OCI-LY7 (cell line): ENCODE measurements at regions not wholly inside any gene's neighbourhood (a gene's known extent, or its start where the extent isn't known, plus 50 kb on each side); places are given as distances from the start of the nearest gene placed in this dataset.

Source experiments
- BruUV-seq: library from RNA; stranded (reverse); fragments of 400-500 nt; replicated peaks from 2 replicates; lab custom pipeline; 2021; lab: Mats Ljungman, UMichigan
- CTCF ChIA-PET: fragments of 300-600 bp; sonication (Branson Sonifier 250); formaldehyde crosslinking; loops from one replicate; lab custom pipeline; 2022; ENCODE audit warnings: antibody characterized with exemption; ENCODE audit not compliant: unreplicated experiment; lab: Charles Lee
- POLR2A ChIA-PET: fragments of 300-600 bp; sonication (Branson Sonifier 250); formaldehyde crosslinking; loops from one replicate; lab custom pipeline; 2022; ENCODE audit warnings: antibody characterized with exemption; lab: Charles Lee
- DNase-seq: peaks from one replicate; pipeline ENCODE4 v3.0.0-alpha.2; 2015; ENCODE audit warnings: low spot score
- H2AFZ ChIP-seq: fragments of 200-600 bp; sonication (generic), shearing (Covaris generic); 2 replicates; pipeline ENCODE4 v1.6.1; 2014; ENCODE audit warnings: mild to moderate bottlenecking, antibody characterized with exemption, low read length, moderate library complexity
- H3K27ac ChIP-seq: fragments of 200-600 bp; sonication (generic); 2 replicates; pipeline ENCODE4 v1.5.1; 2014; ENCODE audit warnings: mixed run types, low read depth, mild to moderate bottlenecking, moderate library complexity, low read length, inconsistent platforms; ENCODE audit not compliant: poor library complexity, severe bottlenecking
- H3K36me3 ChIP-seq: fragments of 200-600 bp; sonication (generic); 2 replicates; pipeline ENCODE4 v1.6.1; 2014; ENCODE audit warnings: mild to moderate bottlenecking, antibody characterized with exemption, low read length, moderate library complexity, mixed read lengths; ENCODE audit not compliant: insufficient read depth
- H3K4me1 ChIP-seq: fragments of 200-600 bp; sonication (generic); 2 replicates; pipeline ENCODE4 v1.5.1; 2014; ENCODE audit warnings: mild to moderate bottlenecking, low read length; ENCODE audit not compliant: insufficient read depth, poor library complexity, severe bottlenecking
- H3K4me2 ChIP-seq: fragments of 200-600 bp; sonication (generic); 2 replicates; pipeline ENCODE4 v1.6.1; 2014; ENCODE audit warnings: mild to moderate bottlenecking, low read length
- H3K4me3 ChIP-seq: fragments of 200-600 bp; sonication (generic); 2 replicates; pipeline ENCODE4 v1.5.1; 2014; ENCODE audit warnings: mild to moderate bottlenecking, low read depth, low read length; ENCODE audit not compliant: poor library complexity, severe bottlenecking
- H3K79me2 ChIP-seq: fragments of 200-600 bp; sonication (generic); 2 replicates; pipeline ENCODE4 v1.6.1; 2016; ENCODE audit warnings: low read depth, mild to moderate bottlenecking, low read length, moderate library complexity, mixed read lengths; ENCODE audit not compliant: insufficient read depth
- H3K9me2 ChIP-seq: fragments of 200-600 bp; sonication (generic); 2 replicates; pipeline ENCODE4 v1.6.1; 2016; ENCODE audit warnings: mild to moderate bottlenecking, low read length, mixed read lengths; ENCODE audit not compliant: insufficient read depth
- H3K9me3 ChIP-seq: fragments of 200-600 bp; sonication (generic); 2 replicates; pipeline ENCODE4 v1.6.1; 2014; ENCODE audit warnings: mild to moderate bottlenecking, mixed run types, low read length, mixed read lengths
- H4K20me1 ChIP-seq: fragments of 200-600 bp; sonication (generic); 2 replicates; pipeline ENCODE4 v1.6.1; 2014; ENCODE audit warnings: mild to moderate bottlenecking, antibody characterized with exemption, low read length, moderate library complexity, mixed read lengths; ENCODE audit not compliant: insufficient read depth
- CTCF ChIP-seq: fragments of 200-600 bp; sonication (generic); conservative IDR thresholded peaks from 2 replicates; pipeline ENCODE4 v1.5.1; 2014; ENCODE audit warnings: mild to moderate bottlenecking, antibody characterized with exemption, low read length, moderate library complexity, mixed read lengths
- EZH2phosphoT487 ChIP-seq: fragments of 200-600 bp; sonication (generic); IDR thresholded peaks from 2 replicates; pipeline ENCODE4 v1.6.1; 2018; ENCODE audit warnings: low read depth, borderline replicate concordance, mild to moderate bottlenecking, mixed run types, antibody characterized with exemption, low read length, moderate library complexity, mixed read lengths
- intact Hi-C: fragments of 100-400 bp; cut with micrococcal nuclease; formaldehyde crosslinking; loops from one replicate; pipeline ENCODE4 v1.10.0; 2022; ENCODE audit not compliant: unreplicated experiment

GRCh38 chr10:47053081-47053798 lies 142.0 kb downstream of the PTPN20 start:
- Histone ChIP-seq H3K4me3 (no peak overlapping the region), H3K36me3 (no peaks in the 10 kb centered on the region), H3K9me2 (no peaks in the 10 kb centered on the region), H3K4me2 (no peak overlapping the region), H2AFZ (no peak overlapping the region), H3K9me3 (no peaks in the 10 kb centered on the region), H3K79me2 (no peaks in the 10 kb centered on the region), H3K27ac (no peak overlapping the region), H3K4me1 (no peaks in the 10 kb centered on the region), H4K20me1 (no peaks in the 10 kb centered on the region)
- no peak for TF ChIP-seq CTCF
- TF ChIP-seq EZH2phosphoT487 = no peak
- BruUV-seq = no TSS peak
- intact Hi-C loops = no loop called here
- ChIA-PET CTCF (no interaction called here), POLR2A (no interaction called here)
- DNase-seq = no peak

GRCh38 chr10:47054974-47055373 lies 143.7 kb downstream of the PTPN20 start:
- Histone ChIP-seq H2AFZ (no peak overlapping the region), H3K27ac (no peak overlapping the region), H3K36me3 (no peaks in the 10 kb centered on the region), H3K4me2 (no peak overlapping the region), H3K79me2 (no peaks in the 10 kb centered on the region), H4K20me1 (no peaks in the 10 kb centered on the region), H3K4me1 (no peaks in the 10 kb centered on the region), H3K4me3 (no peak overlapping the region), H3K9me3 (no peaks in the 10 kb centered on the region), H3K9me2 (no peaks in the 10 kb centered on the region)
- intact Hi-C loops = no loop called here
- POLR2A ChIA-PET = no interaction called here
- no peak for TF ChIP-seq CTCF
- no peak for TF ChIP-seq EZH2phosphoT487
- no TSS peak for BruUV-seq
- no peak for DNase-seq
- CTCF ChIA-PET = no interaction called here

DNA sequence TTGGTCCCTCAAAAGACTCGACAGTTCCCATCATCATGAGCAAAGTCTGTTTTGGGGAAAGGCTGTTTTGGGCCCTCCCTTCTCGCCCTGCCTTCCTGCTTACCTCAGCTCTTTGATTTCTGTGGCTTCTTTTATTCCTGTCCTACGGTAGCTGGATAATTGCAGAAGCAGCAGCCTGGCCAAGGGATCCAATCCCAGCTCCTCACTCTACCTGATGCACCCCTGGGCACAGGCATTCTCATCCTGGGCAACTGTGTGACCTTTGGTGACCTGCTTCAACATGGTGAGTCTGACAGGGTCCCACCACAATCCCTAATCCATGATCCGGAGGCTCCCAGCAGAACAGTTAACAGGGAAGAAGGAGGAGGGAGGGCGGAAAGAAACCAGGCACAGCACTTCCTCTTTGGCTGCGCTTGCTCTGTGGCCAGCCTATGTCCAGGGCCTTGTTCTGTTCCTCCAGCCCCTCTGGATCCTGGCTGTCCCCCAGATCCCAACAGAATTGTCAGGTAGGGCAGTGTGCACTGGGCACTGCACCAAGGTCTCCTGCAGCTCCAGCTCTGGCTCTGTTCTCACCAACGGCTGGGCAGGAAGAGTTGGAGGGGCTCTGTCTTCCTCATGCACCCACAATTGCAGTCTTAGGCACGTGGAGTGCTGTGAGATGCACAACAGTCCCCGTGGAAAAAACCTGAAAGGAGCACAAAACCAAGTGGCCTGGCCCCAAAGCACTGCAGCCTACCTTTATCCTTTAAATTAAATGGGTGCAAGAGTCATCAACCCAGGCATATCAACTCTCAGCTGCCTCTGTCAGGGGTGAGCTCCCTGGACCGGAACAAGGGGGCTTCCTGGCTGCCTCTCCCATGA lies 144.4 kb downstream of the PTPN20 start:
- no TSS peak for BruUV-seq
- intact Hi-C loops = no loop called here

More for the DNA sequence above, 144.4 kb downstream of the PTPN20 start:
- Histone ChIP-seq H3K4me3 (no peak overlapping the region), H2AFZ (no peak overlapping the region), H3K9me3 (no peaks in the 10 kb centered on the region), H3K4me1 (no peaks in the 10 kb centered on the region), H3K27ac (no peak overlapping the region), H3K79me2 (no peaks in the 10 kb centered on the region), H3K4me2 (no peak overlapping the region), H3K36me3 (no peaks in the 10 kb centered on the region), H3K9me2 (no peaks in the 10 kb centered on the region), H4K20me1 (no peaks in the 10 kb centered on the region)
- CTCF ChIA-PET = no interaction called here
- DNase-seq = no peak
- POLR2A ChIA-PET = no interaction called here
- TF ChIP-seq EZH2phosphoT487 (no peak), CTCF (no peak)
